Inferior parietal cortex (tissue), 1 donor: ENCODE measurements at regions not wholly inside any gene's neighbourhood (a gene's known extent, or its start where the extent isn't known, plus 50 kb on each side); places are given as distances from the start of the nearest gene placed in this dataset.
"Not testable (repeated sequence)": the region's sequence is repeated elsewhere in the genome, so short reads cannot be mapped to it uniquely, and the experiment has no call there.

Experiments
- DNase-seq: peaks from one replicate; pipeline ENCODE4 v3.0.0-alpha.2; 2016; ENCODE audit errors: extremely low spot score

GRCh38 chr13:18835754-18836153 is 345.9 kb downstream of the TUBA3C start:
- DNase-seq, result not testable (repeated sequence)

GRCh38 chr13:18824678-18825077 is 356.9 kb downstream of the TUBA3C start:
- DNase-seq, result peak; percentile 3

- DNase-seq, result not testable (repeated sequence)
These were observed 358.7 kb downstream of the TUBA3C start for GRCh38 chr13:18822655-18823639.

- not testable (repeated sequence) for DNase-seq
These were observed 407.6 kb downstream of the TUBA3C start for GRCh38 chr13:18773988-18774387.

GRCh38 chr13:18741696-18742095 is 439.9 kb downstream of the TUBA3C start:
- not testable (repeated sequence) for DNase-seq

GRCh38 chr13:18739310-18739709 is 442.3 kb downstream of the TUBA3C start:
- no peak for DNase-seq

GRCh38 chr13:18738086-18738485 is 443.5 kb downstream of the TUBA3C start:
- DNase-seq, result not testable (repeated sequence)

GRCh38 chr13:18727138-18727537 is 454.5 kb downstream of the TUBA3C start:
- DNase-seq, result not testable (repeated sequence)

GRCh38 chr13:18726524-18726923 is 455.1 kb downstream of the TUBA3C start:
- not testable (repeated sequence) for DNase-seq

GRCh38 chr13:18725242-18725822 is 456.3 kb downstream of the TUBA3C start:
- not testable (repeated sequence) for DNase-seq

GRCh38 chr13:18714889-18715288 is 466.7 kb downstream of the TUBA3C start:
- DNase-seq, result no peak

GRCh38 chr13:18710673-18711072 is 471.0 kb downstream of the TUBA3C start:
- not testable (repeated sequence) for DNase-seq

GRCh38 chr13:18706538-18706937 is 475.1 kb downstream of the TUBA3C start:
- DNase-seq, result not testable (repeated sequence)

- not testable (repeated sequence) for DNase-seq
These were observed 479.0 kb downstream of the TUBA3C start for GRCh38 chr13:18702464-18703247.

GRCh38 chr13:18698332-18698731 is 483.3 kb downstream of the TUBA3C start:
- not testable (repeated sequence) for DNase-seq

- DNase-seq, result not testable (repeated sequence)
These were observed 483.8 kb downstream of the TUBA3C start for GRCh38 chr13:18697851-18698250.

GRCh38 chr13:18697221-18697620 is 484.4 kb downstream of the TUBA3C start:
- DNase-seq, result not testable (repeated sequence)

- DNase-seq, result not testable (repeated sequence)
These were observed 504.2 kb downstream of the TUBA3C start for GRCh38 chr13:18677403-18677802.

GRCh38 chr13:18675268-18675667 is 506.4 kb downstream of the TUBA3C start:
- not testable (repeated sequence) for DNase-seq

- not testable (repeated sequence) for DNase-seq
These were observed 507.8 kb downstream of the TUBA3C start for GRCh38 chr13:18673794-18674193.

GRCh38 chr13:18666585-18666984 is 515.0 kb downstream of the TUBA3C start:
- not testable (repeated sequence) for DNase-seq

GRCh38 chr13:18665716-18666115 is 515.9 kb downstream of the TUBA3C start:
- DNase-seq, result not testable (repeated sequence)
